ENCODE measurements at regions not wholly inside any gene's neighbourhood (a gene's known extent, or its start where the extent isn't known, plus 50 kb on each side); places are given as distances from the start of the nearest gene placed in this dataset.
"Not testable (repeated sequence)": the region's sequence is repeated elsewhere in the genome, so short reads cannot be mapped to it uniquely, and the experiment has no call there.

GRCh38 chr2:43146083-43146482 lies 80.3 kb downstream of the ZFP36L2 start:
- DNase-seq: no peak

GRCh38 chr2:43144263-43144662 lies 82.1 kb downstream of the ZFP36L2 start:
- DNase-seq: no peak

GRCh38 chr2:43143756-43144155 lies 82.7 kb downstream of the ZFP36L2 start:
- DNase-seq: no peak

- DNase-seq: peak in 1 of 2 experiments; percentile 18
Measured at GRCh38 chr2:43142921-43143438, 83.4 kb downstream of the ZFP36L2 start.

- DNase-seq: not testable (repeated sequence)
Measured at GRCh38 chr2:43141636-43142151, 84.7 kb downstream of the ZFP36L2 start.

- no peak for DNase-seq
Measured at GRCh38 chr2:43139996-43140621, 86.3 kb downstream of the ZFP36L2 start.

GRCh38 chr2:43139501-43139900 lies 86.9 kb downstream of the ZFP36L2 start:
- no peak for DNase-seq

GRCh38 chr2:43138441-43138840 lies 88.0 kb downstream of the ZFP36L2 start:
- DNase-seq: no peak

GRCh38 chr2:43136876-43137275 lies 89.5 kb downstream of the ZFP36L2 start:
- DNase-seq: no peak

GRCh38 chr2:43136011-43136799 lies 90.2 kb downstream of the ZFP36L2 start:
- no peak for DNase-seq

- no peak for DNase-seq
Measured at GRCh38 chr2:43135583-43135982, 90.8 kb downstream of the ZFP36L2 start.

- no peak for DNase-seq
Measured at GRCh38 chr2:43134571-43134889, 91.9 kb downstream of the ZFP36L2 start.

GRCh38 chr2:43133708-43134570 lies 92.5 kb downstream of the ZFP36L2 start:
- DNase-seq: no peak

- no peak for DNase-seq
Measured at GRCh38 chr2:43133336-43133707, 93.1 kb downstream of the ZFP36L2 start.

GRCh38 chr2:43132683-43133301 lies 93.6 kb downstream of the ZFP36L2 start:
- DNase-seq: no peak

- no peak for DNase-seq
Measured at GRCh38 chr2:43131890-43132682, 94.3 kb downstream of the ZFP36L2 start.

GRCh38 chr2:43131051-43131889 lies 95.1 kb downstream of the ZFP36L2 start:
- peak in 1 of 2 experiments; percentile 35 for DNase-seq

GRCh38 chr2:43130548-43130875 lies 95.9 kb downstream of the ZFP36L2 start:
- DNase-seq: no peak

- no peak for DNase-seq
Measured at GRCh38 chr2:43129676-43130547, 96.5 kb downstream of the ZFP36L2 start.

GRCh38 chr2:43128559-43128955 lies 97.8 kb downstream of the ZFP36L2 start:
- DNase-seq: no peak
